ENCODE measurements at regions not wholly inside any gene's neighbourhood (a gene's known extent, or its start where the extent isn't known, plus 50 kb on each side); places are given as distances from the start of the nearest gene placed in this dataset.
"Not testable (repeated sequence)": the region's sequence is repeated elsewhere in the genome, so short reads cannot be mapped to it uniquely, and the experiment has no call there.

- DNase-seq = not testable (repeated sequence)
These were observed 54.0 kb upstream of the WWC2 start for GRCh38 chr4:183044924-183045640.

- DNase-seq = no peak
These were observed 60.6 kb upstream of the WWC2 start for GRCh38 chr4:183038436-183038835.

- no peak for DNase-seq
These were observed 63.2 kb upstream of the WWC2 start for GRCh38 chr4:183035726-183036415.

- DNase-seq = no peak
These were observed 63.8 kb upstream of the WWC2 start for GRCh38 chr4:183035256-183035655.

GRCh38 chr4:183030823-183031222 is 68.2 kb upstream of the WWC2 start:
- DNase-seq = no peak

- DNase-seq = no peak
These were observed 68.7 kb upstream of the WWC2 start for GRCh38 chr4:183030309-183030708.

GRCh38 chr4:183029365-183029764 is 69.7 kb upstream of the WWC2 start:
- DNase-seq = no peak

GRCh38 chr4:183026701-183027100 is 72.4 kb upstream of the WWC2 start:
- no peak for DNase-seq

- DNase-seq = no peak
These were observed 76.4 kb upstream of the WWC2 start for GRCh38 chr4:183022617-183023016.

GRCh38 chr4:183017962-183018361 is 81.1 kb upstream of the WWC2 start:
- DNase-seq = no peak

- DNase-seq = no peak
These were observed 84.5 kb upstream of the WWC2 start for GRCh38 chr4:183014361-183015084.

- DNase-seq = no peak
These were observed 85.4 kb upstream of the WWC2 start for GRCh38 chr4:183013730-183014002.

GRCh38 chr4:183012879-183013729 is 86.0 kb upstream of the WWC2 start:
- no peak for DNase-seq

- DNase-seq = no peak
These were observed 87.7 kb upstream of the WWC2 start for GRCh38 chr4:183011213-183011907.

- no peak for DNase-seq
These were observed 90.6 kb upstream of the WWC2 start for GRCh38 chr4:183008492-183008891.

- DNase-seq = not testable (repeated sequence)
These were observed 87.2 kb upstream of the DCTD start for GRCh38 chr4:183004370-183004769.

GRCh38 chr4:182994171-182994570 is 77.0 kb upstream of the DCTD start:
- no peak for DNase-seq

GRCh38 chr4:182978152-182978827 is 61.1 kb upstream of the DCTD start:
- no peak for DNase-seq

GRCh38 chr4:182975806-182976205 is 58.6 kb upstream of the DCTD start:
- no peak for DNase-seq

GRCh38 chr4:182973941-182974340 is 56.8 kb upstream of the DCTD start:
- no peak for DNase-seq

GRCh38 chr4:182973511-182973911 is 56.3 kb upstream of the DCTD start:
- no peak for DNase-seq

GRCh38 chr4:182971702-182972101 is 54.5 kb upstream of the DCTD start:
- DNase-seq = no peak

All from NCI-H2029 treated with DMSO at 0.1 percent for 48 hours (cell line).